VCaP (cell line): ENCODE measurements at regions not wholly inside any gene's neighbourhood (a gene's known extent, or its start where the extent isn't known, plus 50 kb on each side); places are given as distances from the start of the nearest gene placed in this dataset.
"Not testable (repeated sequence)": the region's sequence is repeated elsewhere in the genome, so short reads cannot be mapped to it uniquely, and the experiment has no call there.

Experiments used
- H3K27ac ChIP-seq: fragments of 450-650 bp; 2 replicates; pipeline ENCODE4 v1.5.1; 2017
- TF ChIP-seq, protein P1 (sequence below): fragments of 450-650 bp; conservative IDR thresholded peaks from 2 replicates; pipeline ENCODE4 v1.5.1; 2017; ENCODE audit warnings: mild to moderate bottlenecking, moderate library complexity

DNA sequence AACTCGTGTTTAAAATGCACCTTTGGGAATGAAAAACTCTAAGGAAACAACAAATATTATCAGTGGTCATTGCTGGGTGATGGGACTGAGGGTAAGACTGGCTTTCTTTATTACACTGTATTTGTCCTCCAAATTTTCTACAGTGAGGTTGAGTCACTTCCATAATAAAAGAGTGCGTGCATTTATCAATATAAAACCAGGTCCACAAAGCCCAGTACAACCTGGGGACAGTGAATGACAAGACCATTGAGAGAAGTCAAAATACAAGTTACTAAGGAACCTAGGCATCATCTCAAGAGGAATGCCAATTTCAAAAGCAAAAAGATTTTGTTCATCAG, 76.4 kb downstream of the MAGED4 start:
- peak overlapping the region; percentile 67 for H3K27ac ChIP-seq
- TF ChIP-seq, protein P1, sequence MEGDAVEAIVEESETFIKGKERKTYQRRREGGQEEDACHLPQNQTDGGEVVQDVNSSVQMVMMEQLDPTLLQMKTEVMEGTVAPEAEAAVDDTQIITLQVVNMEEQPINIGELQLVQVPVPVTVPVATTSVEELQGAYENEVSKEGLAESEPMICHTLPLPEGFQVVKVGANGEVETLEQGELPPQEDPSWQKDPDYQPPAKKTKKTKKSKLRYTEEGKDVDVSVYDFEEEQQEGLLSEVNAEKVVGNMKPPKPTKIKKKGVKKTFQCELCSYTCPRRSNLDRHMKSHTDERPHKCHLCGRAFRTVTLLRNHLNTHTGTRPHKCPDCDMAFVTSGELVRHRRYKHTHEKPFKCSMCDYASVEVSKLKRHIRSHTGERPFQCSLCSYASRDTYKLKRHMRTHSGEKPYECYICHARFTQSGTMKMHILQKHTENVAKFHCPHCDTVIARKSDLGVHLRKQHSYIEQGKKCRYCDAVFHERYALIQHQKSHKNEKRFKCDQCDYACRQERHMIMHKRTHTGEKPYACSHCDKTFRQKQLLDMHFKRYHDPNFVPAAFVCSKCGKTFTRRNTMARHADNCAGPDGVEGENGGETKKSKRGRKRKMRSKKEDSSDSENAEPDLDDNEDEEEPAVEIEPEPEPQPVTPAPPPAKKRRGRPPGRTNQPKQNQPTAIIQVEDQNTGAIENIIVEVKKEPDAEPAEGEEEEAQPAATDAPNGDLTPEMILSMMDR, result no peak

DNA sequence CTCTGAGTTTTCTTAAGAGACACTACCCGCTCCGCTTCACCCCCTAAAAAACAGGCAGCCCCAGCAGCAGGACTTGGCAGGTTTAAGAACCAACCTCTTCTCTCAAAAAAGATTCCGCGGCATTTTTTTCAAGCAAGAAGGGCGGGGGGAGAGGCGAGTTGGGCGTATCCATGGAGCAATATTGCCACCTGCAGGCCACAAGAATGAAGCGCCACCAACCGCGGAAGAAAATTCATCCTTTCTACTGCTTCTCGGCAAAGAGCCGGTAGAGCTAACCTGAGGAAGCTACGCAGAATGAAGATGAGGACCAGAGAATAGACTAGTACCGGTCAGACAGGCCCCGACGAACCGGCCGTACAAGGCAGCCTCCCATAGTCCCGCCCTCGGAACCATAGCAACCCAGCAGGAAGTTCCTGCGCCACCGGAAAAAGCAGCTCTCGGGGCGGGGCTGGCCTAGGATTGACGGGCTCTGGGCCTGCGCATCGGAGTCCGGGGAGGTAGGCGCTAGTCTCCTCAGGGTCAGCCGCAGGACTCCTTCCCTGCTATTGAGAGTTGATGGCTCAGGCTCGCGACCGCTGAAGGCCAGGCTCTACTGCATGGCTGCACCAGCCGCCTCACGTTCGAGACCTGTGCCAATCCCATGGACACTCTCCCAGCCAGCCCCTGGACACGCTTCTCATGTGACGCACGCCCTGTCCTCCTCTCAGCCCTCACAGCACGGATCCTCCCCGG, 76.9 kb downstream of the MAGED4 start:
- TF ChIP-seq, protein P1, result peak; percentile 58
- peak overlapping the region; percentile 67 for H3K27ac ChIP-seq

DNA sequence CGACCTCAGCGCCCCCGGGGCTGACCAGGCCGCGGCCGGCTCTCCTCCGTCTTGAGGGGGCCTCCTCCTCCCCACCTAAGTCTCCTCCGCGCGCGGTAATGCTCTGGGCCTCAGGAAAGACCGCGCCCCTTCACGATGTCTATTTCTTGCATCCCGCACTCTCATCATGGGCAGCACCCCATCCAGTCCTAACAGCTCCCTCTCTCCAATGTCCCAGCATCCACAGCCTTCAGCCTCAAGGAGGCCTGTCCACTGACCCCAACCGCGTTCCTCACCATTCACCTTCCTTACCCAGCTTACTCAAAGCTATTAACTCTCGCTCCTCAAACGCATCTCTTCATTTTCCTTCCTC, 77.5 kb downstream of the MAGED4 start:
- TF ChIP-seq, protein P1, result no peak

DNA sequence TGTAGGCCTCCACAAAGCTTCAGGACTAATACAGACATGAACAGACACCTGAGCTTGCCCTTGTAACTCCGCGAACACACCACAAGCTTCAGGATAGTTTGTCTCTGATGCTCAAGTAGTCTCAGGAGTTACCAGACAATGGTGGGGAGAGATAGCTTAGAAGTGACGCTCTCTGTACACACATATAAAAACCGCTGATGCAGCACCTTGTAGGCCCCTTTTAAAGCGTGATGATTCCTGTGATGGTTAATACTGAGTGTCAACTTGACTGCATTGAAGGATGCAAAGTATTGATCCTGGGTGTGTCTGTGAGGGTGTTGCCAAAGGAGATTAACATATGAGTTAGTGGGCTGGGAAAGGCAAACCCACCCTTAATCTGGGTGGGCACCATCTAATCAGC, 78.7 kb downstream of the MAGED4 start:
- H3K27ac ChIP-seq, result no peak overlapping the region
- TF ChIP-seq, protein P1, result no peak

More for the DNA sequence above, 77.5 kb downstream of the MAGED4 start:
- peak overlapping the region; percentile 67 for H3K27ac ChIP-seq

DNA sequence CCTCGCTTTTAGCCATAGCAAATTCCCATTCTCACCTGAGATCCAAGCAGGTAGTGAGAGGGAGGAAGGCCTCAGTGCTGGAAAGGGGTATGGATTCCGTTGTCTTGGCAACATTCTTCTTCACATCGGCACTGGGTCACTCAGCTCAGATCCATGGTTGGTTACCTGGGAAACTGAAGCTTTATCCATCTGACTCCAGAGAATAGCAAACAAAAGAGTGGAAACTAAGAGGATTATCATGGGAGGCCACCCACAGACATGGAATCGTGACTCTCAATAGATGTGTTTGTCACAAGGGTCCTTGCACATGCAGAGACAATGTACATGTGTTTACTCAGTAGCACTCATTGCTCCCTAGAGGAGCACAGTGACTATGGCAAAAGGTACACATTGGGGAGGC, 81.0 kb downstream of the MAGED4 start:
- TF ChIP-seq, protein P1, result no peak
- no peak overlapping the region for H3K27ac ChIP-seq

DNA sequence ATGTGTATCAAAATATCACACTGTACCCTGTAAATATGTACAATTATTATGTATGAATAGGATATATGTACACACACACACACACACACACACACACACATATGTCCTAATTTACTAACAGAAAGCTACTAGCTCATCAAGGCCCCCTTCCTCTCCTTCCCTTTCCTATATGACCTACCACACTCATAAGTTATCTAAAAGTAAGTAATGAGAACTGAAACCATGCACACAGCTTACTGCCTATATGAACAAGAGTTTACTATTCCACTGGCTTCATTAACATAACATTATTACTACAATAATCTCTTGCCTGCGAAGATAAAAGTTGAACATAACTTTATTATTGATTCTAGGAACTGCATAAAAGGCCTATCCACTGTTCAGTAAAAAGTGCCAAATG, 83.8 kb downstream of the MAGED4 start:
- not testable (repeated sequence) for H3K27ac ChIP-seq

- TF ChIP-seq, protein P1, result no peak
- H3K27ac ChIP-seq, result no peak overlapping the region
These were observed 85.9 kb downstream of the MAGED4 start for GRCh38 chrX:52270453-52271116.

- TF ChIP-seq, protein P1, result no peak
- no peak overlapping the region for H3K27ac ChIP-seq
These were observed 86.5 kb downstream of the MAGED4 start for GRCh38 chrX:52271206-52271605.
